CD14-positive monocyte (primary cell): ENCODE measurements at regions not wholly inside any gene's neighbourhood (a gene's known extent, or its start where the extent isn't known, plus 50 kb on each side); places are given as distances from the start of the nearest gene placed in this dataset.

ENCODE experiments used
- DNase-seq, 3 donors: peaks; one replicate each; pipeline ENCODE4 v3.0.0-alpha.2; 2011 to 2022
- H2AFZ ChIP-seq: 2 replicates; pipeline ENCODE4 v1.6.0; 2012; ENCODE audit warnings: mild to moderate bottlenecking, low read depth, low read length, inconsistent platforms; ENCODE audit not compliant: insufficient read depth, poor library complexity, severe bottlenecking
- H3K27ac ChIP-seq, 2 donors: 1 replicate in 1 of 2; 2 replicates in 1 of 2; pipeline ENCODE4 v1.5.1; 2012 to 2013; ENCODE audit warnings: low read length in 2 of 2, control low read depth in 1 of 2, inconsistent platforms in 1 of 2, low read depth in 1 of 2, mild to moderate bottlenecking in 1 of 2
- H3K27me3 ChIP-seq, 2 donors: one replicate each; pipeline versions ENCODE4 v1.6.0 to v1.6.1; 2011 to 2013; ENCODE audit warnings: low read length in 2 of 2; ENCODE audit not compliant: control insufficient read depth in 2 of 2, insufficient read depth in 2 of 2
- H3K36me3 ChIP-seq, 2 donors: replicated peaks in 1 of 2; 1 replicate in 1 of 2; 2 replicates in 1 of 2; pipeline versions ENCODE4 v1.5.1 to v1.6.1; 2012 to 2013; ENCODE audit warnings: low read length in 2 of 2, control low read depth in 1 of 2, inconsistent platforms in 1 of 2, mild to moderate bottlenecking in 1 of 2; ENCODE audit not compliant: insufficient read depth in 2 of 2, control insufficient read depth in 1 of 2
- H3K4me1 ChIP-seq, 2 donors: 1 replicate in 1 of 2; 2 replicates in 1 of 2; pipeline versions ENCODE4 v1.5.1 to v1.6.1; 2012 to 2013; ENCODE audit warnings: low read length in 2 of 2, control low read depth in 1 of 2, inconsistent platforms in 1 of 2, mild to moderate bottlenecking in 1 of 2, moderate library complexity in 1 of 2; ENCODE audit not compliant: insufficient read depth in 2 of 2, control insufficient read depth in 1 of 2
- H3K4me2 ChIP-seq: replicated peaks from 2 replicates; pipeline ENCODE3; 2012; ENCODE audit warnings: low read length, moderate library complexity, mild to moderate bottlenecking; ENCODE audit not compliant: poor library complexity, severe bottlenecking; ENCODE audit errors: extremely low read depth
- H3K4me3 ChIP-seq, 3 experiments: fragments of 200-600 bp in 1 of 3; sonication (generic) in 1 of 3; replicated peaks in 1 of 3; 1 replicate in 2 of 3; 2 replicates in 1 of 3; pipeline ENCODE4 v1.5.1; 2011 to 2013; ENCODE audit warnings: low read length in 3 of 3, mild to moderate bottlenecking in 3 of 3, control low read depth in 2 of 3, low read depth in 2 of 3, inconsistent platforms in 1 of 3, moderate library complexity in 1 of 3
- H3K79me2 ChIP-seq: 2 replicates; pipeline ENCODE4 v1.6.0; 2012; ENCODE audit warnings: mild to moderate bottlenecking, control low read depth, inconsistent platforms, low read length, moderate library complexity; ENCODE audit not compliant: insufficient read depth
- H3K9ac ChIP-seq: 2 replicates; pipeline ENCODE4 v1.6.0; 2017; ENCODE audit warnings: low read length, mild to moderate bottlenecking; ENCODE audit not compliant: insufficient read depth, poor library complexity, severe bottlenecking
- H3K9me3 ChIP-seq, 2 donors: replicated peaks in 1 of 2; 1 replicate in 1 of 2; 2 replicates in 1 of 2; pipeline versions ENCODE4 v1.5.1 to v1.6.1; 2012 to 2013; ENCODE audit warnings: low read length in 2 of 2, control low read depth in 1 of 2; ENCODE audit not compliant: control insufficient read depth in 1 of 2, insufficient read depth in 1 of 2
- H4K20me1 ChIP-seq: 2 replicates; pipeline ENCODE4 v1.6.0; 2012; ENCODE audit warnings: mild to moderate bottlenecking, low read length, control low read depth, moderate library complexity; ENCODE audit not compliant: insufficient read depth
- H3K27ac Mint-ChIP-seq, 7 donors: one replicate each; pipeline ENCODE4 v1.8.0; 2020; ENCODE audit warnings: mild to moderate bottlenecking in 7 of 7, mixed read lengths in 7 of 7, moderate library complexity in 6 of 7, inconsistent platforms in 2 of 7
- H3K27me3 Mint-ChIP-seq, 3 donors: one replicate each; pipeline ENCODE4 v1.8.0; 2021 to 2022; ENCODE audit warnings: low read depth in 3 of 3, mild to moderate bottlenecking in 3 of 3, mixed read lengths in 3 of 3, moderate library complexity in 3 of 3, inconsistent platforms in 1 of 3
- H3K36me3 Mint-ChIP-seq, 2 donors: one replicate each; pipeline ENCODE4 v1.8.0; 2020; ENCODE audit warnings: mixed read lengths in 2 of 2, inconsistent platforms in 1 of 2, mild to moderate bottlenecking in 1 of 2
- H3K4me1 Mint-ChIP-seq: one replicate; pipeline ENCODE4 v1.8.0; 2020; ENCODE audit warnings: mild to moderate bottlenecking, mixed read lengths
- H3K4me3 Mint-ChIP-seq, 2 donors: one replicate each; pipeline ENCODE4 v1.8.0; 2020; ENCODE audit warnings: mild to moderate bottlenecking in 2 of 2, mixed read lengths in 2 of 2, moderate library complexity in 1 of 2
- H3K9me3 Mint-ChIP-seq, 7 donors: one replicate each; pipeline ENCODE4 v1.8.0; 2020 to 2022; ENCODE audit warnings: mixed read lengths in 7 of 7, mild to moderate bottlenecking in 6 of 7, moderate library complexity in 6 of 7, inconsistent platforms in 2 of 7
- WGBS: methylation state at CpG from one replicate; pipeline ENCODE4 v1.1.5; 2013; ENCODE audit warnings: missing lambda C conversion rate; ENCODE audit not compliant: insufficient coverage; 5-methylcytosine and 5-hydroxymethylcytosine counted together
- intact Hi-C, 2 donors: fragments of 100-400 bp; cut with micrococcal nuclease; formaldehyde crosslinking; loops; one replicate each; pipeline versions ENCODE4 v1.15.0 to v1.15.1; 2023
- TF ChIP-seq, protein P1 (sequence below): fragments of 200-600 bp; IDR thresholded peaks from one replicate; pipeline ENCODE4 v1.8.0; 2022; ENCODE audit warnings: antibody characterized with exemption, mild to moderate bottlenecking

DNA sequence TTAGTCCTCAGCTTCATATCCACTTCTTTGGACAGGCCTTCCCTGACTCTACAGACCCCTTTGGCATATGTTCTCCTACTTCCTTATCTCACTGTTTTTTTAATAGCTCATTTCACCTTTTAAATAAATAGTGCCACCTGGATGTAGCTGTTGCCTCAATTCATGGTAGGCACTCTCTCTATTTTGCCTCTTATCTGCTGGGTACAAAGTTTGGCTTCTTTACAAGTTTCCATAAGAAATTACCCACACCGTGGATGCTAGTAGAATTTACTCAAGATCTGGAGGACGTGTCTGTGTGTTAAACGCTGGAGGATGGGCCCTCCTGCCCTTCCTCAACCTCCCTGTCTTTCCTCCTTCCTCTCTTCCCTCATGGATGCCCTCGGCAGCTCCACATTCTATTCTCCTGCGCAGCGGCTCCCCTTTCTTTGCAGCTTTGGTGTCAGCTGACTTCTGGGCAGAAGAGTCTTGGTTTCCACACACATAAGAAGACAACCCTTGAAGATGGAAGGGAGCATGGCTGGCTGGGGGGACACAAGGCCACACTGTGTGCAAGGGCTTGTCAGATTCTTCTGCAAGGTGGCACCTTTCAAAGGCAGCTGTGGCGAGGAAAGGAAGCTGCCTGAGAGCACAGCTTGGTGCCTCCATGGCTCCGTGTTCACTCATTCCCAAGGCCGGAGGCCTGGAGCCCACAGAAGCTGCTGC lies 212.6 kb downstream of the SNX19 start:
- 79% methylated on average over 5 of the region's 9 CpGs for WGBS
- Mint-ChIP-seq H3K9me3 (peaks cover 1 to 11% (median 7%) of the 10 kb centered on the region in 7 donors), H3K4me1 (no peaks in the 10 kb centered on the region), H3K27ac (no peak overlapping the region), H3K36me3 (no peaks in the 10 kb centered on the region), H3K4me3 (no peak overlapping the region), H3K27me3 (peaks cover 0 to 1% (median 1%) of the 10 kb centered on the region in 3 donors)
- H4K20me1 ChIP-seq, result no peaks in the 10 kb centered on the region
- no peaks in the 10 kb centered on the region for H3K36me3 ChIP-seq
- no peak overlapping the region for H3K4me3 ChIP-seq
- DNase-seq, result no peak
- no peak overlapping the region for H3K4me2 ChIP-seq
- no peak overlapping the region for H3K27ac ChIP-seq
- no peak overlapping the region for H2AFZ ChIP-seq
- H3K79me2 ChIP-seq, result no peaks in the 10 kb centered on the region
- H3K27me3 ChIP-seq, result no peaks in the 10 kb centered on the region
- intact Hi-C loops, result no loop called here
- TF ChIP-seq, protein P1, sequence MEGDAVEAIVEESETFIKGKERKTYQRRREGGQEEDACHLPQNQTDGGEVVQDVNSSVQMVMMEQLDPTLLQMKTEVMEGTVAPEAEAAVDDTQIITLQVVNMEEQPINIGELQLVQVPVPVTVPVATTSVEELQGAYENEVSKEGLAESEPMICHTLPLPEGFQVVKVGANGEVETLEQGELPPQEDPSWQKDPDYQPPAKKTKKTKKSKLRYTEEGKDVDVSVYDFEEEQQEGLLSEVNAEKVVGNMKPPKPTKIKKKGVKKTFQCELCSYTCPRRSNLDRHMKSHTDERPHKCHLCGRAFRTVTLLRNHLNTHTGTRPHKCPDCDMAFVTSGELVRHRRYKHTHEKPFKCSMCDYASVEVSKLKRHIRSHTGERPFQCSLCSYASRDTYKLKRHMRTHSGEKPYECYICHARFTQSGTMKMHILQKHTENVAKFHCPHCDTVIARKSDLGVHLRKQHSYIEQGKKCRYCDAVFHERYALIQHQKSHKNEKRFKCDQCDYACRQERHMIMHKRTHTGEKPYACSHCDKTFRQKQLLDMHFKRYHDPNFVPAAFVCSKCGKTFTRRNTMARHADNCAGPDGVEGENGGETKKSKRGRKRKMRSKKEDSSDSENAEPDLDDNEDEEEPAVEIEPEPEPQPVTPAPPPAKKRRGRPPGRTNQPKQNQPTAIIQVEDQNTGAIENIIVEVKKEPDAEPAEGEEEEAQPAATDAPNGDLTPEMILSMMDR, result no peak
- H3K9ac ChIP-seq, result no peak overlapping the region
- H3K4me1 ChIP-seq, result no peaks in the 10 kb centered on the region
- peaks cover 5 to 9% of the 10 kb centered on the region in 2 donors for H3K9me3 ChIP-seq

DNA sequence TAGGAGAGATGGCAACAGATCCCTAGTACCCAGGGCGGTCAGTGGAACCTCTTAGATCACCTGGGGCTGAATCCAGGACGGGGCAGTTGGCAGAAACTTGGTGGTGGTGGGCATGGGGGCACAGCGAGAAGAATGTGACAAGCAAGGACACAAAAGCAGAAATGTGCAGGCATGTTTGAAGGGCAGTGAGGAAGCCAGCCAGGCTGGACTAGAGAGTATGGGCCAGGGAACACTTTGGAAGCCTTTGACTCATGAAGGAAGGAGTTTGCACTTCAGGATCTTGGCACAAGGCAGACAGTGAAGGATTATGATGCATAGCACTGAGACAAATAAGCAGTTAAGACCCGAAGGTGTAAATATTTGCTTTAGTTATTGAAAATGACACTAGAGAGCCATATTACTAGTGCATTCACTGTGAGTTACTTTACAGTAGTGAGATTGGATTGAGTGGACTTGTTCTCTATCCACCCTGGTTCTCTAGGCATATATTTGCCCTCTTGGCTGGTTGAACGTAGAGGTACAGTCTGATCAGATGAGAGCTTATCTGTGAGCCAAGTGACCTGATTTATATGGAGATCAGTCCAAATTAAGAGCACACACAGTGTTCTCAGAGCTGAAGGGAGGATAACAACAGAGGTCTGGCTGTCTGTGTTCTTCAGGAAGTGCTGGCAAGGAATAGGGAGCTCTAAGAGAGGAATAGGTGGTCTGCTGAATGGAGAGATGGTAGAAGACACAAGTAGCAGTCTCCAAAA lies 210.4 kb downstream of the SNX19 start:
- Mint-ChIP-seq H3K4me1 (no peaks in the 10 kb centered on the region), H3K4me3 (no peak overlapping the region), H3K36me3 (no peaks in the 10 kb centered on the region), H3K9me3 (peaks cover 1 to 11% (median 5%) of the 10 kb centered on the region in 7 donors), H3K27me3 (peaks cover 0 to 4% (median 1%) of the 10 kb centered on the region in 3 donors), H3K27ac (no peak overlapping the region)
- Histone ChIP-seq H3K9me3 (peaks cover 5 to 9% of the 10 kb centered on the region in 2 donors), H4K20me1 (no peaks in the 10 kb centered on the region), H2AFZ (no peak overlapping the region), H3K4me3 (no peak overlapping the region), H3K27me3 (no peaks in the 10 kb centered on the region), H3K27ac (no peak overlapping the region), H3K9ac (no peak overlapping the region), H3K79me2 (no peaks in the 10 kb centered on the region), H3K4me1 (no peaks in the 10 kb centered on the region), H3K4me2 (no peak overlapping the region), H3K36me3 (no peaks in the 10 kb centered on the region)
- TF ChIP-seq, protein P1, result no peak
- intact Hi-C loops, result no loop called here
- DNase-seq, result no peak
- WGBS, result 86% methylated on average over 4 of the region's 5 CpGs
